HUES64 (cell line): ENCODE measurements at regions not wholly inside any gene's neighbourhood (a gene's known extent, or its start where the extent isn't known, plus 50 kb on each side); places are given as distances from the start of the nearest gene placed in this dataset.
"Not testable (repeated sequence)": the region's sequence is repeated elsewhere in the genome, so short reads cannot be mapped to it uniquely, and the experiment has no call there.

Source experiments
- H3K27ac ChIP-seq: 2 replicates; pipeline ENCODE4 v1.7.0; 2013; ENCODE audit warnings: low read depth, low read length, inconsistent platforms
- H3K27me3 ChIP-seq: 2 replicates; pipeline ENCODE4 v1.6.1; 2013; ENCODE audit warnings: mild to moderate bottlenecking, low read length; ENCODE audit not compliant: insufficient read depth
- H3K36me3 ChIP-seq: 2 replicates; pipeline ENCODE4 v1.6.1; 2013; ENCODE audit warnings: mild to moderate bottlenecking, low read length; ENCODE audit not compliant: insufficient read depth
- H3K4me1 ChIP-seq: 2 replicates; pipeline ENCODE4 v1.6.1; 2013; ENCODE audit warnings: mild to moderate bottlenecking, low read length, moderate library complexity; ENCODE audit not compliant: insufficient read depth
- H3K4me3 ChIP-seq: 2 replicates; pipeline ENCODE4 v1.5.1; 2013; ENCODE audit warnings: mild to moderate bottlenecking, low read length, moderate library complexity
- H3K9ac ChIP-seq: 2 replicates; pipeline ENCODE4 v1.6.1; 2013; ENCODE audit warnings: mild to moderate bottlenecking, low read depth, low read length
- H3K9me3 ChIP-seq: 2 replicates; pipeline ENCODE4 v1.6.1; 2013; ENCODE audit warnings: low read depth, low read length; ENCODE audit not compliant: insufficient read depth
- WGBS: fragments of 150-250, 120-280 bp; methylation state at CpG from one replicate; pipeline ENCODE4 v1.1.7; 2013; ENCODE audit warnings: missing lambda C conversion rate; 5-methylcytosine and 5-hydroxymethylcytosine counted together

DNA sequence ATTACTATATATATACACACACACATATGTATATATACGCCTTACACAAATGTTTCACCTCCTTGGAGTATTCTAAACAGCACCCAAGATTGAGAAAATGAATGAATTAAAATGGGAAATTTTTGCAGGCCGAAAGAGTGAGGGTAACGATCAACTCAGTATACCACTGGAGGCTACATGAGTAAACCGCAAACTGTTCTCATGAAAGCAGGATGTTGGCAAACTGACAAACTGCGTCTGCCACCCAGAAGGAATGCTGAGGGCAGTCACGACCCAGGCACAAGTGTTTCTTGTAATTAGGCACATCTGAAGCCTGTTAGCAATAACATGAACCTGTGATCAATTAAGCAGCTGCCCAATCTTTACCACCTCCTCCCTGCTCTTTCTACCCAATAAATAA, 666.5 kb downstream of the TDRD15 start:
- not testable (repeated sequence) for H3K9me3 ChIP-seq, H3K4me3 ChIP-seq, H3K4me1 ChIP-seq, H3K36me3 ChIP-seq, H3K27me3 ChIP-seq, H3K27ac ChIP-seq, H3K9ac ChIP-seq
- WGBS = 91% methylated on average over 5 of the region's 6 CpGs

DNA sequence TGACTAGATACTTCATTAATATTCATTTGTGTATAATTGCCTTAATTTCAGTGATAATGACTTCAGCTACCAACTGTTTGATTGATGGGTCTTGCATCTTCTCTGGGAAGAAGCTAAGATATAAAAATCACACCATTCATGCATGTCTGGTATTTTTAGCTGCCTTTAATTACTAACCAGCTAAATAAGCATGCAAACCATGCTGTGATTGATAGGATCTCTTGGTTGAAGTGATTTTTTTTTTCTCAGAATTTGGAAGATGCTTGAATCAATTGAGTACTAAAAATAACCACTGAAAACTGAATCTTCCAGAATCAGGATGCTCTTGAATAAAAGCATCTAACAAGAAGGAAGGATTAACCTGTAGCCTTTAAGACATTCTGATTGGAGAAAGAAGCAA, 668.8 kb downstream of the TDRD15 start:
- Histone ChIP-seq H3K4me3 (no peak overlapping the region), H3K9me3 (no peaks in the 10 kb centered on the region), H3K27ac (no peak overlapping the region), H3K4me1 (no peaks in the 10 kb centered on the region), H3K27me3 (no peaks in the 10 kb centered on the region), H3K36me3 (no peaks in the 10 kb centered on the region), H3K9ac (no peak overlapping the region)

DNA sequence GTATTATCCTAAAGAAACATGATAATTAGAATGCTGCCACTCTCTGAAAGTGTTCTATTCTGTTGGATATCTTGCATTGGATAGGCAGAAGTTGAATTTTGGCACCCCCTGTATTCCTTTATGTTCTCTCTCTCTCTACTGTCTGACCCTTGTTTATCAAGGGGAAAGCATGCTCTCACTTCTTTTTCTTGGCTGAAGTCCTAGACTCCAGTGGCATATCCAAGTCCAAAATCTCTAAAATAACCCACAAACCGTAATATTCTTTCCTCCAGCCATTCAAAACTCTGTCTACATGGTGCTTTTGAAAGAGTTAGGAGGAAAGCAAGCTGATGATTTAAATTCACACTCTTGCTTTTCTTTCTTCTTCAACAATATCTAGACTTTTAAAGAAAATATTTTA, 669.7 kb downstream of the TDRD15 start:
- H3K27me3 ChIP-seq = no peaks in the 10 kb centered on the region
- H3K9ac ChIP-seq = no peak overlapping the region
- no peaks in the 10 kb centered on the region for H3K9me3 ChIP-seq
- 80% methylated on average over 1 of the region's 1 CpG for WGBS
- H3K27ac ChIP-seq = no peak overlapping the region
- H3K4me3 ChIP-seq = no peak overlapping the region
- no peaks in the 10 kb centered on the region for H3K4me1 ChIP-seq
- no peaks in the 10 kb centered on the region for H3K36me3 ChIP-seq

DNA sequence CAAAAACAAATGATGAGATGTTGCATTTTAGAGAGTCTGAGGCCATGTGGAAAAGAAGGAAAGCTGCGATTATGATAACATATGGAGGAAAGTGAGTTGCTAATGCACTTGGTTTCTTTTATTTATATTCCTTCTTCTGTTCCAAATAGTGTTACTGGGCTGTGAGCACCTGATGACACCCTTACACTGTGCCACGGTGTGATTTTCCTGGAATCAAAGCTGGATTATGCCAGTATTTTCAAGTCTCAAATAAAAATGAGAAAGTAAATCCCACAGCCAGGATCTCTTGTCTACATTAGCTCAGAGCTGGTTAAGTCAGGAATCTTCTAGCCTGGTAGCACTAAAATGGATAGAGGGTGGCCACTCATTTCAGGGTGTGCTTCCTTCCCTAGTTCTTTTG, 670.8 kb downstream of the TDRD15 start:
- Histone ChIP-seq H3K36me3 (no peaks in the 10 kb centered on the region), H3K27me3 (no peaks in the 10 kb centered on the region), H3K9me3 (no peaks in the 10 kb centered on the region), H3K4me1 (no peaks in the 10 kb centered on the region), H3K27ac (no peak overlapping the region), H3K4me3 (no peak overlapping the region), H3K9ac (no peak overlapping the region)
- 85% methylated on average over 2 of the region's 2 CpGs for WGBS

DNA sequence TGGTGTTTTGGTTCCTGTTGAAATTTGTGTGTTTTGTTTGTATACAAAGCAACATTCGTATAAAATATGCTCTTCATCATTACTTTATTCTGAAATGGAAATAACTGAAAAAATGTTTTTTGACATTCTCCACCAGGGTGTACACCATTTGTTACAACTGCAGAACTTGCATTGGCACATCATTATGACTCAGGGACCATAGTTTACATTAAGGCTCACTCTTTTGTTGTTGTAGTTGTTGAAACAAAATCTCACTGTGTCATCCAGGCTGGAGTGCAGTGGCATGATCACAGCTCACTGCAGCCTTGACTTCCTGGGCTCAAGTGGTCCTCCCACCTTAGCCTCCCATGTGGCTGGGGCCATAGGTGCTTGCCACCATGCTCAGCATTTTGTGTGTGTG, 676.6 kb downstream of the TDRD15 start:
- H3K4me1 ChIP-seq = no peaks in the 10 kb centered on the region
- H3K4me3 ChIP-seq = no peak overlapping the region
- no peaks in the 10 kb centered on the region for H3K36me3 ChIP-seq
- no peak overlapping the region for H3K9ac ChIP-seq
- no peak overlapping the region for H3K27ac ChIP-seq
- H3K9me3 ChIP-seq = no peaks in the 10 kb centered on the region
- no CpG with 5 or more reads among the region's 1 CpG for WGBS
- no peaks in the 10 kb centered on the region for H3K27me3 ChIP-seq

DNA sequence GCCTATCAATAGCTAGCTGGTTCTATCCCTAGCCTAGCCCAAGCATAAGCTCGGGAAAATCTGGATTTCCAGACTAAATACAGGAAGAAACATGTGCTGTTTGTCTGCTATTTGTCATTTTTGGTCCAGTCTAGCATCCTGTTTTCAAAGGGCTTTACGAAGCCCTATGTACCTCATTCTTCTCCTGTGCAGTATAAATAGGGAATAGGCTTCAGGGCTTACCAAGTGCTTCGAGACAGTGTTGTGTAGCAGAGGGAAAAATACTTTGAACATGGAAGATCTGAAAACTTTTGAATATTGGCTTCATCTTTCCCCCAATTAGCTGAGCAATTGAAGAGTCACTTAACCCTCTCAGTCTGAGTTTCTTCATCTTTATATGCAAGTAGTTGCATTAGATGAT, 679.8 kb downstream of the TDRD15 start:
- Histone ChIP-seq H3K4me1 (no peaks in the 10 kb centered on the region), H3K9ac (no peak overlapping the region), H3K27ac (no peak overlapping the region), H3K9me3 (no peaks in the 10 kb centered on the region), H3K27me3 (no peaks in the 10 kb centered on the region), H3K36me3 (no peaks in the 10 kb centered on the region), H3K4me3 (no peak overlapping the region)
- 96% methylated on average over 3 of the region's 3 CpGs for WGBS

DNA sequence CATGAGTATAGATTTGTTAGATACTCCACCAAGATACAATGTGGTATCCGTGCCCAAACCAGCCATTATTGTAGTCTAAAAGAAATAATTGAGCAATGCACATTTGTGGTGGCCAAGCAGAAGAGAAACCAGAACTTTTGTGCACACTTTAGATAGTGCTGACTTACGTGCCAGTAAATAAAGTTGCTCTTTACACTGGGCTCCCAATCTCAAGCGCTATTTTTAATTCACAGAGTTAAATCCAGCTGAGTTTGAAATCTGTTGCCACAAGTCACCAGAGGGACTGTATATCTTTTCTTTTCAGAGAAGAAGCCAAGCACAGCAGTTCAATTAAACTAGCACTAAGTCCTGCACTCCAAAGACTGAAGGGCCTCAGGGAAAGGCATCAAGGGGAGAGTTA, 680.4 kb downstream of the TDRD15 start:
- no peaks in the 10 kb centered on the region for H3K9me3 ChIP-seq
- 90% methylated on average over 3 of the region's 3 CpGs for WGBS
- no peaks in the 10 kb centered on the region for H3K4me1 ChIP-seq
- no peak overlapping the region for H3K4me3 ChIP-seq
- H3K27me3 ChIP-seq = no peaks in the 10 kb centered on the region
- no peak overlapping the region for H3K27ac ChIP-seq
- no peak overlapping the region for H3K9ac ChIP-seq
- H3K36me3 ChIP-seq = no peaks in the 10 kb centered on the region

DNA sequence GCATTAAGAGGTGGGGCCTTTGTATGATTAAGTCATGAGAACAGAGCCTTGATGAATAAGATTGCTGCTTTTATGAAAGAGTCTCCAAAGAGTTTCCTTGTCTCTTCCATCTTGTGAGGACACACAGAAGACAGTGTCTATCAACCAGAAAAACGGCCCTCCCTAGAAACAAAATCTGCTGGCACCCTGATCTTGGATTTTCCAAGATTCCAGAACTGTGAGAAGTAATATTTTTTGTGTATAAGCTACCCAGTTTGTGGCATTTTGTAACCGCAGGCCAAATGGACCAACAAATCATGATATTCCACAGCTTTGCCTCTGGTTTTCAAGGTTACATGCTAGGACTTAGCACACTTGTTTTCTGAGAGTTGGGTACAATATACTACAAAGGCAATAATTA, 687.8 kb downstream of the TDRD15 start:
- Histone ChIP-seq H3K9ac (no peak overlapping the region), H3K27me3 (no peaks in the 10 kb centered on the region), H3K27ac (no peak overlapping the region), H3K9me3 (no peaks in the 10 kb centered on the region), H3K36me3 (no peaks in the 10 kb centered on the region), H3K4me1 (no peaks in the 10 kb centered on the region), H3K4me3 (no peak overlapping the region)
- 100% methylated on average over 2 of the region's 2 CpGs for WGBS

DNA sequence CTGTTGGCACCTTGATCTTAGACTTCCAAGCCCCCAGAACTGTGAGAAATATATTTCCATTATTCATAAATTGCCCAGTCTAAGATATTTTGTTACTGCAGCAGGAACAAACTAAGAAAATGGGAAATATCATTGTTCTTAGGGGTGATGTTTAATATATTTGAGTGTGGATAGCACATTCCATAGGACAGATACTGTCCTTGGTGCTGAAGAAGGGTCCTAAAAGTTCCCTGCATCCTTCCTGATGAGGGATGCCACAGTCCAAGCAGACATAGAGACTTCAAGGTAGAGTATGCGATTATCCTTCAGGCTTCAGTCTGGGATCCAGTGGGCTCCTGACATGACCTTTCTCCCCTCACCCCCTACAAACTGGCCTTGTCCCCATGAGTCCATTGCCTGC, 689.0 kb downstream of the TDRD15 start:
- Histone ChIP-seq H3K4me3 (no peak overlapping the region), H3K27ac (no peak overlapping the region), H3K9ac (no peak overlapping the region), H3K27me3 (no peaks in the 10 kb centered on the region), H3K36me3 (no peaks in the 10 kb centered on the region), H3K9me3 (no peaks in the 10 kb centered on the region), H3K4me1 (no peaks in the 10 kb centered on the region)
- WGBS = 96% methylated on average over 1 of the region's 1 CpG

DNA sequence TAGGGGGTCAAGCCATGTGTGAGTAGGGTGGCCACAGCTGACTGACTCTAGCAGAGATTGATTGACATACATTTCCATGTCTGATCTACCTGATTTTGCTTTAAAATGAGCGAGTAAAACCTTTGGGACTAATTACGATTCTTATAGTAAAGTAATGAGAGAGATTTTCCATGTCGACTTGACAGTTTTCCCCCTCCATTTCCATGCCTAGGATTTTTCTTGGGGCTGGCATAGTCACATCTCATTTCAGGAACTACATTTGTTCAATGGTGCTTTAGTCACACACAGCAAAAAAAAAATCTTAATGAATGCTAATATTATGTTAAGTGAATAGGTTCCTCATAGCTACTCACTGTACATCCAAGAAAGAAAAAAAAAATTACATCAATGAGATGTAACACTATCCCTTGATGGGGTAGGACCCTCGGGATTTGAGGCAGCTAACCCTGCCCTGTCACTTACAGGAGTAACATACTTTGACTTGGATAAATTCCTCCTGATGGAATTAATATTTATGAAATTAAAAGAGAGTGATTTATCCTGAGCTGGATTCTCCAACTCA, 690.9 kb downstream of the TDRD15 start:
- no peak overlapping the region for H3K27ac ChIP-seq
- no peaks in the 10 kb centered on the region for H3K9me3 ChIP-seq
- H3K27me3 ChIP-seq = no peaks in the 10 kb centered on the region
- no peak overlapping the region for H3K9ac ChIP-seq
- H3K4me3 ChIP-seq = no peak overlapping the region
- peaks cover 8% of the 10 kb centered on the region; the same call in 1 of the 2 replicates for H3K4me1 ChIP-seq
- 91% methylated on average over 4 of the region's 4 CpGs for WGBS
- no peaks in the 10 kb centered on the region for H3K36me3 ChIP-seq

DNA sequence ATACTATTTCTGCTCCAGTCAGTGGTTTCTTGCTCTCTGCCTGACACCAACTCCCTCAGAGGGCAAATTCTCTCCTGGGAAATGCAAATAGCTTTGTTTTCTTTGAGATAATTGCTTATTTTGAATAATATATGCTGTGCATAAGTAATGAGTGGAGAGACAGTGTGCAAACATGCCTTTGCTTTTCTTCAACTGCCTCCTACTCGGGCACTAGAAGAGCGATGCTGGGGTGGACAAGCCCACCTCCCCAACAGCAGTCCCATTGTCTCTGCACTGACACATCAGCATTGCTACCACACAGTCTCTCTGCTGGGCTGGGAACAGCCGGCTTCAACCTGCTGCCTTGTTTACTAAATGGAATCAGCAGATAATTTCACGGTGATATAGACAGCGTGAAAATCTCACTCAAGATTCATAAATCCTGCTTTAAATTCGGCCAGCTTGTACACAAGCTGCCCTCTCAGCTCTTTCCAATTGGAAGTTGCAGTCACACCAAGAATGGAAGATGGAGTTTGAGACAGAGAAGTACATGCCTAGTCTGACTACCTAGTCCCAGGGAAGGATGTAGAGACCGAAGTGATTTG, 694.5 kb downstream of the TDRD15 start:
- Histone ChIP-seq H3K9me3 (no peaks in the 10 kb centered on the region), H3K4me3 (no peak overlapping the region), H3K27ac (no peak overlapping the region), H3K36me3 (no peaks in the 10 kb centered on the region), H3K9ac (no peak overlapping the region), H3K27me3 (no peaks in the 10 kb centered on the region), H3K4me1 (peaks cover 30% of the 10 kb centered on the region)
- 89% methylated on average over 7 of the region's 7 CpGs for WGBS

DNA sequence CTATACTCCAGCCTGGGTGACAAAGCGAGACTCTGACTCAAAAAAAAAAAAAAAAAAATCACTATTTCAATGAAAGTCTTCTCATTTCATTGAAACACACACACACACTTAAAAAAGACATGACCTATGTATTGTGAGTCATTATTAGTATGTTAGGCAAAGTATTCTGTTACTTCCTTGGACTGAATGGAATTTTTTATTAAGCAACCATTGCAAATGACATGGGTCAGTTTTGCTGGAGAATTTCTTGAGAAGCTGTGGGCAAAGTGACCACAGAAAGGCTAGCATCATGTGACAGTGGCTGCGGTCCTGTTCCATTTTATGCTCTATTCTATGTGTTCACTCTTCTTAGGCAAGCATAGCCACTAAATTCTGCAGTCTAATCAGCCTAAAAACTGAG, 695.7 kb downstream of the TDRD15 start:
- Histone ChIP-seq H3K9ac (no peak overlapping the region), H3K4me1 (peaks cover 30% of the 10 kb centered on the region), H3K27ac (no peak overlapping the region), H3K4me3 (no peak overlapping the region), H3K27me3 (no peaks in the 10 kb centered on the region), H3K36me3 (no peaks in the 10 kb centered on the region), H3K9me3 (no peaks in the 10 kb centered on the region)
- 93% methylated on average over 2 of the region's 2 CpGs for WGBS
